ENCODE measurements at regions not wholly inside any gene's neighbourhood (a gene's known extent, or its start where the extent isn't known, plus 50 kb on each side); places are given as distances from the start of the nearest gene placed in this dataset.

DNA sequence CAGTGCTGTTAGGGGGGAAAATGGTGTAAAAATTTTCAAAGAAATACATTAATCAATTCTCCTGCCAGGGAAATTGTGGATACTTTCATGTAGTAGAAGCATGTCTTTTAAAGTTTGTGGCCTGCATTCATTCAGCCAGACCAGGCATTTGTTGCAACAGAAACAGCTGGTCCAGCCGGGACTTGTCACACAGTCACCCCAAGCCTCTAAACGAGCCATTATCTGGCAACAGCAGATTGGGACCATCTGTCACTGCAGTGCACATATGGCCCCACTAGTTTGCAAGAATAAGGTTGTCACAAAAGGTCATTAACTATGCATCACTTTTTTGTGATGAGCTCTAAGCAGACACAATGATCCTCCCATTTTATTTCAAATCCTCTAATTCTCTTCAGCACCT, 193.9 kb downstream of the PHLDA1 start:
- peaks cover 7% of the 10 kb centered on the region; the same call in 1 of the 3 replicates for H3K9me3 ChIP-seq
- ATAC-seq (no peak), FAIRE-seq (no peak), DNase-seq (ENCODE audit: low read depth in 1 of 2, low spot score in 1 of 2) (no peak)
- WGBS (ENCODE audit: missing lambda C conversion rate): 66% methylated on average over 2 of the region's 2 CpGs
- H3K4me1 ChIP-seq: no peaks in the 10 kb centered on the region
- TF ChIP-seq CHD2 (IDR thresholded peaks at IDR 0.05; ENCODE audit: low read length, partially characterized antibody) (no peak), HOXB13 (CRISPR knock-in tag; IDR thresholded peaks at IDR 0.05; ENCODE audit: low read depth) (no peak), MAZ (IDR thresholded peaks at IDR 0.05; ENCODE audit: borderline replicate concordance, low read depth, low read length) (no peak), NR3C1 (IDR thresholded peaks at IDR 0.05) (no peak), KDM1A (IDR thresholded peaks at IDR 0.05; ENCODE audit: low read depth) (no peak), HOXA7 (CRISPR knock-in tag; IDR thresholded peaks at IDR 0.05) (no peak), ZSCAN20 (CRISPR knock-in tag; IDR thresholded peaks at IDR 0.05) (no peak), RFX5 (IDR thresholded peaks at IDR 0.05) (no peak), RAD21 (conservative IDR thresholded peaks at IDR 0.05 in 1 of 2, IDR thresholded peaks at IDR 0.05 in 1 of 2) (no peak), JUNB (IDR thresholded peaks at IDR 0.05) (no peak), BHLHE40 (IDR thresholded peaks at IDR 0.05; ENCODE audit: low read depth, low read length) (no peak)
- TF ChIP-seq, protein P1, sequence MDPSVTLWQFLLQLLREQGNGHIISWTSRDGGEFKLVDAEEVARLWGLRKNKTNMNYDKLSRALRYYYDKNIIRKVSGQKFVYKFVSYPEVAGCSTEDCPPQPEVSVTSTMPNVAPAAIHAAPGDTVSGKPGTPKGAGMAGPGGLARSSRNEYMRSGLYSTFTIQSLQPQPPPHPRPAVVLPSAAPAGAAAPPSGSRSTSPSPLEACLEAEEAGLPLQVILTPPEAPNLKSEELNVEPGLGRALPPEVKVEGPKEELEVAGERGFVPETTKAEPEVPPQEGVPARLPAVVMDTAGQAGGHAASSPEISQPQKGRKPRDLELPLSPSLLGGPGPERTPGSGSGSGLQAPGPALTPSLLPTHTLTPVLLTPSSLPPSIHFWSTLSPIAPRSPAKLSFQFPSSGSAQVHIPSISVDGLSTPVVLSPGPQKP (IDR thresholded peaks at IDR 0.05; ENCODE audit: low read depth, low read length): no peak
- TF ChIP-seq, protein P2, sequence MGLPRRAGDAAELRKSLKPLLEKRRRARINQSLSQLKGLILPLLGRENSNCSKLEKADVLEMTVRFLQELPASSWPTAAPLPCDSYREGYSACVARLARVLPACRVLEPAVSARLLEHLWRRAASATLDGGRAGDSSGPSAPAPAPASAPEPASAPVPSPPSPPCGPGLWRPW (IDR thresholded peaks at IDR 0.05): no peak
- no peak overlapping the region for H3K27ac ChIP-seq
- H3K4me3 ChIP-seq: no peak overlapping the region
- no peak overlapping the region for H3K4me2 ChIP-seq
- ChIA-PET CTCF (interaction anchor here (0.8 to 1.3 kb wide), 2 partner anchors 24 to 59 kb away, joined by 3 read pairs; no protein-coding TSS in a partner anchor), POLR2A (no interaction called here)

DNA sequence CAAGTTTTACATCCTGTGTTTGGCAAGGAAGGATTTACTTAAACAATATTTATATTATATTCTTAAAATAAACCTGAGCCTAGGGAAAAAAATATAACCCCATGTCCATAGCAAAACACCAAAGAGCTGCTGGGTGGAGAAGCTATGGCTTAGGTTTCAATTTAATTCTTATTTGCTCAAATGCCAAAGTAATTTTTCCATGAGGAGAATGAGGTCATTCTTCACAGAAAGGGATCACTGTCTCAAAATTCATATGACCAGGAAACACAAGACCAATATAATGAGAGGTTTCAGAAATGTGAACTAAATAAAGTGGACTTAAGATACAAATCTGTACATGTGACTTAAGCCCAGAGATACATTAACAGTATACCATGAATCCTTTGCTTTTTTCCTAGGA, 195.0 kb downstream of the PHLDA1 start:
- FAIRE-seq (no peak), ATAC-seq (no peak), DNase-seq (ENCODE audit: low read depth in 1 of 2, low spot score in 1 of 2) (no peak)
- Histone ChIP-seq H3K27ac (0 out of 6 replicates have a peak overlapping the region, but pooled peaks of 1 of the 2 experiments have one; percentile 17), H3K4me3 (no peak overlapping the region), H3K4me2 (no peak overlapping the region), H3K4me1 (no peaks in the 10 kb centered on the region), H3K9me3 (peaks cover 7% of the 10 kb centered on the region; the same call in 1 of the 3 replicates)
- TF ChIP-seq ESRRA (IDR thresholded peaks at IDR 0.05; ENCODE audit: borderline replicate concordance, low read length) (no peak), MYC (IDR thresholded peaks at IDR 0.05; ENCODE audit: borderline replicate concordance, low read length) (no peak), FOSL2 (IDR thresholded peaks at IDR 0.05) (no peak), FOSL2 (CRISPR knock-in tag; IDR thresholded peaks at IDR 0.05) (no peak), E2F6 (IDR thresholded peaks at IDR 0.05; ENCODE audit: borderline replicate concordance, low read depth) (no peak), ZC3H11A (IDR thresholded peaks at IDR 0.05) (no peak), GATA3 (IDR thresholded peaks at IDR 0.05; ENCODE audit: borderline replicate concordance) (no peak), RAD21 (conservative IDR thresholded peaks at IDR 0.05 in 1 of 2, IDR thresholded peaks at IDR 0.05 in 1 of 2) (no peak), CBX2 (IDR thresholded peaks at IDR 0.05; ENCODE audit: borderline replicate concordance, low read depth) (no peak)
- POLR2A ChIA-PET: no interaction called here
- CTCF ChIA-PET: no interaction called here

- ATAC-seq (no peak), DNase-seq (ENCODE audit: low read depth in 1 of 2, low spot score in 1 of 2) (no peak), FAIRE-seq (no peak)
- Histone ChIP-seq H3K9me3 (peaks cover 7% of the 10 kb centered on the region; the same call in 1 of the 3 replicates), H3K4me3 (no peak overlapping the region), H3K27ac (0 out of 6 replicates have a peak overlapping the region, but pooled peaks of 1 of the 2 experiments have one; percentile 22), H3K4me2 (no peak overlapping the region), H3K4me1 (no peaks in the 10 kb centered on the region)
- 92% methylated on average over 3 of the region's 3 CpGs for WGBS (ENCODE audit: missing lambda C conversion rate)
- ChIA-PET POLR2A (no interaction called here), CTCF (interaction anchor here (0.6 to 1.3 kb wide), 4 partner anchors 13 to 1410 kb away, joined by 3 to 4 read pairs (median 4); no protein-coding TSS in a partner anchor)
- no peak for TF ChIP-seq MYC (IDR thresholded peaks at IDR 0.05; ENCODE audit: borderline replicate concordance, low read length)
- no peak for TF ChIP-seq CBX2 (IDR thresholded peaks at IDR 0.05; ENCODE audit: borderline replicate concordance, low read depth)
- no peak for TF ChIP-seq RAD21 (conservative IDR thresholded peaks at IDR 0.05 in 1 of 2, IDR thresholded peaks at IDR 0.05 in 1 of 2)
- no peak for TF ChIP-seq BHLHE40 (IDR thresholded peaks at IDR 0.05; ENCODE audit: low read depth, low read length)
- no peak for TF ChIP-seq CTCF (IDR thresholded peaks at IDR 0.05)
- no peak for TF ChIP-seq CEBPB (IDR thresholded peaks at IDR 0.05)
- TF ChIP-seq HEYL (CRISPR knock-in tag; IDR thresholded peaks at IDR 0.05): no peak
- no peak for TF ChIP-seq ZNF302 (CRISPR knock-in tag; IDR thresholded peaks at IDR 0.05)
- no peak for TF ChIP-seq NFE2L2 (conservative IDR thresholded peaks at IDR 0.05; ENCODE audit: low read length)
- no peak for TF ChIP-seq REST (IDR thresholded peaks at IDR 0.05)
These were observed 197.0 kb downstream of the PHLDA1 start for GRCh38 chr12:75834591-75834990.
